ENCODE measurements at regions not wholly inside any gene's neighbourhood (a gene's known extent, or its start where the extent isn't known, plus 50 kb on each side); places are given as distances from the start of the nearest gene placed in this dataset.
"Not testable (repeated sequence)": the region's sequence is repeated elsewhere in the genome, so short reads cannot be mapped to it uniquely, and the experiment has no call there.

GRCh38 chr5:91584352-91584751 is 201.2 kb upstream of the ARRDC3 start (continued):
- TF ChIP-seq, protein P1, sequence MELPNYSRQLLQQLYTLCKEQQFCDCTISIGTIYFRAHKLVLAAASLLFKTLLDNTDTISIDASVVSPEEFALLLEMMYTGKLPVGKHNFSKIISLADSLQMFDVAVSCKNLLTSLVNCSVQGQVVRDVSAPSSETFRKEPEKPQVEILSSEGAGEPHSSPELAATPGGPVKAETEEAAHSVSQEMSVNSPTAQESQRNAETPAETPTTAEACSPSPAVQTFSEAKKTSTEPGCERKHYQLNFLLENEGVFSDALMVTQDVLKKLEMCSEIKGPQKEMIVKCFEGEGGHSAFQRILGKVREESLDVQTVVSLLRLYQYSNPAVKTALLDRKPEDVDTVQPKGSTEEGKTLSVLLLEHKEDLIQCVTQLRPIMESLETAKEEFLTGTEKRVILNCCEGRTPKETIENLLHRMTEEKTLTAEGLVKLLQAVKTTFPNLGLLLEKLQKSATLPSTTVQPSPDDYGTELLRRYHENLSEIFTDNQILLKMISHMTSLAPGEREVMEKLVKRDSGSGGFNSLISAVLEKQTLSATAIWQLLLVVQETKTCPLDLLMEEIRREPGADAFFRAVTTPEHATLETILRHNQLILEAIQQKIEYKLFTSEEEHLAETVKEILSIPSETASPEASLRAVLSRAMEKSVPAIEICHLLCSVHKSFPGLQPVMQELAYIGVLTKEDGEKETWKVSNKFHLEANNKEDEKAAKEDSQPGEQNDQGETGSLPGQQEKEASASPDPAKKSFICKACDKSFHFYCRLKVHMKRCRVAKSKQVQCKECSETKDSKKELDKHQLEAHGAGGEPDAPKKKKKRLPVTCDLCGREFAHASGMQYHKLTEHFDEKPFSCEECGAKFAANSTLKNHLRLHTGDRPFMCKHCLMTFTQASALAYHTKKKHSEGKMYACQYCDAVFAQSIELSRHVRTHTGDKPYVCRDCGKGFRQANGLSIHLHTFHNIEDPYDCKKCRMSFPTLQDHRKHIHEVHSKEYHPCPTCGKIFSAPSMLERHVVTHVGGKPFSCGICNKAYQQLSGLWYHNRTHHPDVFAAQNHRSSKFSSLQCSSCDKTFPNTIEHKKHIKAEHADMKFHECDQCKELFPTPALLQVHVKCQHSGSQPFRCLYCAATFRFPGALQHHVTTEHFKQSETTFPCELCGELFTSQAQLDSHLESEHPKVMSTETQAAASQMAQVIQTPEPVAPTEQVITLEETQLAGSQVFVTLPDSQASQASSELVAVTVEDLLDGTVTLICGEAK (IDR thresholded peaks at IDR 0.05; ENCODE audit: borderline replicate concordance): no peak
- no peak for TF ChIP-seq NFXL1 (IDR thresholded peaks at IDR 0.05; ENCODE audit: borderline replicate concordance)

DNA sequence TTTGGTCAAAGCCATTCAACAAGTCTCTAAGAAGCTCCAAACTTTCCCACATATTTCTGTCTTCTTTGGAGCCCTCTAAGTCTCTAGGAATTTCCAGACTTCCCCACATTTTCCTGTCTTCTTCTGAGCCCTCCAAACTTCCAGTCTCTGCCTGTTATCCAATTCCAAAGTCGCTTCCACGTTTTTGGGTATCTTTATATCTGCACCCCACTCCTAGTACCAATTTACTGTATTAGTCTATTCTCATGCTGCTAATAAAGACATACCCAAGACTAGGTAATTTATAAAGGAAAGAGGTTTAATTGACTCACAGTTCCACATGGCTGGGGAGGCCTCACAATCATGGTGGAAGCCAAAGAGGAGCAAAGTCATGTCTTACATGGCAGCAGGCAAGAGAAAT is 182.9 kb upstream of the ARRDC3 start:
- RAD21 ChIA-PET (ENCODE audit: unreplicated experiment); FAIRE-seq: not testable (repeated sequence)

More for the DNA sequence above, 182.9 kb upstream of the ARRDC3 start:
- H3K79me2 ChIP-seq (ENCODE audit: control insufficient read depth, insufficient read depth, low read length); CTCF ChIA-PET; H3K4me3 ChIP-seq; H3K4me2 ChIP-seq (ENCODE audit: control insufficient read depth, insufficient read depth); H3K9ac ChIP-seq (ENCODE audit: control insufficient read depth, insufficient read depth, low read length); BruUV-seq (replicated peaks); H3K4me1 ChIP-seq (ENCODE audit: control insufficient read depth, insufficient read depth, low read length); H2AFZ ChIP-seq (ENCODE audit: control insufficient read depth, low read depth, low read length); ATAC-seq; H3K27ac ChIP-seq (ENCODE audit: control insufficient read depth, insufficient read depth); H3K27me3 ChIP-seq (replicated peaks in 1 of 2; ENCODE audit: control insufficient read depth in 2 of 2, insufficient read depth in 2 of 2, low read length in 1 of 2); H4K20me1 ChIP-seq (ENCODE audit: control insufficient read depth, insufficient read depth); H3K9me3 ChIP-seq (replicated peaks; ENCODE audit: control insufficient read depth, insufficient read depth, low read length); DNase-seq (ENCODE audit: low read depth, low spot score); H3K36me3 ChIP-seq (ENCODE audit: control insufficient read depth in 2 of 2, insufficient read depth in 2 of 2, low read length in 1 of 2); POLR2A ChIA-PET; in situ Hi-C loops (cut with MboI); intact Hi-C loops (cut with micrococcal nuclease; ENCODE audit: unreplicated experiment); SMC1A ChIA-PET (ENCODE audit: uncharacterized antibody, unreplicated experiment): not testable (repeated sequence)
- 23% methylated on average over 2 of the region's 2 CpGs for WGBS (ENCODE audit: insufficient coverage, insufficient replicate concordance, low lambda C conversion rate, missing lambda C conversion rate)

Measured in GM12878 (cell line).